ENCODE measurements at regions not wholly inside any gene's neighbourhood (a gene's known extent, or its start where the extent isn't known, plus 50 kb on each side); places are given as distances from the start of the nearest gene placed in this dataset.

DNA sequence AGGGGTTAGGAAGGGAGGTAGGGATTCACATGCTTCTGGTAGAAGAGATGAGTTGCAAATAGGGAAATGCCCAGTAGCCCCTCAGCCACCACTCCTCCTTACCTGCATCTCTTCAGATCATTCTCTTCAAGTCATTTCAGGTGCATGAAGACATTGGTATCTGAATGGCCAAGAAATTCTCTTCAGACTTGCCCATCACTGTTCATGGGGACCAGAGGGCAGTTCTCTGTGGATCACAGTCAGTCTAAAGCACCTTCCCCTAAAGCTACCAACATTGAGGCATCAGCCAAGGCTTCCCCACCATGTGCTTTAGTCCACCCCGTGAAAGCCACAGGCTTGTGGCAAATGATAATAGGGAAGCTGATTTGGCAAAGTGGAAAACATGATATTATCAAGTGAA lies 319.4 kb upstream of the ZNF32 start:
- no peak for TF ChIP-seq CTCF (conservative IDR thresholded peaks at IDR 0.05)
- TF ChIP-seq EZH2 (IDR thresholded peaks at IDR 0.05; ENCODE audit: low read depth), result no peak

All from PC-9 (cell line).